ENCODE measurements at regions not wholly inside any gene's neighbourhood (a gene's known extent, or its start where the extent isn't known, plus 50 kb on each side); places are given as distances from the start of the nearest gene placed in this dataset.
"Not testable (repeated sequence)": the region's sequence is repeated elsewhere in the genome, so short reads cannot be mapped to it uniquely, and the experiment has no call there.

GRCh38 chr10:29363930-29364329, 75.1 kb downstream of the LYZL1 start:
- not testable (repeated sequence) for H3K4me3 ChIP-seq (ENCODE audit: low read length); H3K9ac ChIP-seq (ENCODE audit: low read length); H3K27me3 ChIP-seq (replicated peaks; ENCODE audit: control insufficient read depth, insufficient read depth, low read length); H3K9me3 ChIP-seq (ENCODE audit: control insufficient read depth, low read length); DNase-seq (ENCODE audit: low read depth); H3K4me1 ChIP-seq (ENCODE audit: control insufficient read depth, insufficient read depth, low read length); H3K36me3 ChIP-seq (ENCODE audit: control insufficient read depth, insufficient read depth, low read length, severe bottlenecking)

GRCh38 chr10:29366206-29366605, 77.3 kb downstream of the LYZL1 start:
- not testable (repeated sequence) for DNase-seq (ENCODE audit: low read depth); H3K9me3 ChIP-seq (ENCODE audit: control insufficient read depth, low read length); H3K27me3 ChIP-seq (replicated peaks; ENCODE audit: control insufficient read depth, insufficient read depth, low read length); H3K4me3 ChIP-seq (ENCODE audit: low read length); H3K9ac ChIP-seq (ENCODE audit: low read length); H3K36me3 ChIP-seq (ENCODE audit: control insufficient read depth, insufficient read depth, low read length, severe bottlenecking)
- H3K4me1 ChIP-seq (ENCODE audit: control insufficient read depth, insufficient read depth, low read length) = peaks cover 14% of the 10 kb centered on the region

DNA sequence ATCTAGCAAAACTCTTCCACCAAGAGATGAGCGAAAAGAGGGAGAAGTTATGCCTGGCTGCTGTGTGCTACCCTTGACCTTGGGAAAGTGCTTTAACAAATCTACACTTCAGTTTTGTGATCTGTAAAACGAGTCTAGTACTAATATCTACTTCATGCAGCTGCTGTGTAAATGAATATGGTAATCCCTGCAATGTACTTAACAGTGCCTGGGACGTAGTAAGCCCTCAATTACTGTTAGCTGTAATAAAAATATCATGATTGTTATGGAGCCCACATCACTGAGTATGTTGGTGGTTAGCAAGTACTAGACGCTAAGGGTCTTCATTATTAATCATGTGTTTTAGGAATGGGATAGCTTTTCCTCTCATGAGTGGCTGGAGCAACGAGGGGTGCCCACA, 80.5 kb downstream of the LYZL1 start:
- no peaks in the 10 kb centered on the region for H3K9me3 ChIP-seq (ENCODE audit: control insufficient read depth, low read length)
- no peak for DNase-seq (ENCODE audit: low read depth)
- H3K9ac ChIP-seq (ENCODE audit: low read length) = no peak overlapping the region
- H3K4me1 ChIP-seq (ENCODE audit: control insufficient read depth, insufficient read depth, low read length) = peaks cover 14% of the 10 kb centered on the region
- H3K36me3 ChIP-seq (ENCODE audit: control insufficient read depth, insufficient read depth, low read length, severe bottlenecking) = no peaks in the 10 kb centered on the region
- H3K27me3 ChIP-seq (replicated peaks; ENCODE audit: control insufficient read depth, insufficient read depth, low read length) = peaks cover 4% of the 10 kb centered on the region
- no peak overlapping the region for H3K4me3 ChIP-seq (ENCODE audit: low read length)

GRCh38 chr10:29370097-29371092, 81.5 kb downstream of the LYZL1 start:
- Histone ChIP-seq H3K36me3 (ENCODE audit: control insufficient read depth, insufficient read depth, low read length, severe bottlenecking) (no peaks in the 10 kb centered on the region), H3K4me1 (ENCODE audit: control insufficient read depth, insufficient read depth, low read length) (peaks cover 14% of the 10 kb centered on the region), H3K27me3 (replicated peaks; ENCODE audit: control insufficient read depth, insufficient read depth, low read length) (peaks cover 4% of the 10 kb centered on the region), H3K4me3 (ENCODE audit: low read length) (peak overlapping the region; percentile 46), H3K9me3 (ENCODE audit: control insufficient read depth, low read length) (no peaks in the 10 kb centered on the region), H3K9ac (ENCODE audit: low read length) (no peak overlapping the region)
- no peak for DNase-seq (ENCODE audit: low read depth)

GRCh38 chr10:29372920-29373319, 84.0 kb downstream of the LYZL1 start:
- no peak for DNase-seq (ENCODE audit: low read depth)
- peaks cover 4% of the 10 kb centered on the region for H3K27me3 ChIP-seq (replicated peaks; ENCODE audit: control insufficient read depth, insufficient read depth, low read length)
- no peak overlapping the region for H3K9ac ChIP-seq (ENCODE audit: low read length)
- no peaks in the 10 kb centered on the region for H3K36me3 ChIP-seq (ENCODE audit: control insufficient read depth, insufficient read depth, low read length, severe bottlenecking)
- H3K4me3 ChIP-seq (ENCODE audit: low read length) = no peak overlapping the region
- H3K9me3 ChIP-seq (ENCODE audit: control insufficient read depth, low read length) = no peaks in the 10 kb centered on the region
- H3K4me1 ChIP-seq (ENCODE audit: control insufficient read depth, insufficient read depth, low read length) = peaks cover 14% of the 10 kb centered on the region

DNA sequence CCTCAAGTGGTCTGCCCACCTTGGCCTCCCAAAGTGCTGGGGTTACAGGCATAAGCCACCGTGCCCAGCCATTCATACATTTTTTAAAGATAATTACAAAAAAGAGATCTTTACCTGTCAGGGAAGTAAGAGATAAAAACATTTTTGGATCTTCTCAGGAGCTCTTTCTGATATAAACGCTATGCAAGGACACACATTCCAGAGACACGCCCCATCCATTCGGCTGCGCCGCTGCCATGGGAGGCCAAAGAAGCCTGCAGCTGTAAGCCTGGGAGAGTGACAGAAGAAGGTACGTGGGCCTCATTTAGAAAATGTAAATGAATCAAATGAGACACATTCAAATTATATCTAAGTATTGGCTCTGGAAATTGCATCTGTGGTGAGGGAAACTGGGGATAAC, 85.3 kb downstream of the LYZL1 start:
- H3K9me3 ChIP-seq (ENCODE audit: control insufficient read depth, low read length) = no peaks in the 10 kb centered on the region
- H3K4me1 ChIP-seq (ENCODE audit: control insufficient read depth, insufficient read depth, low read length) = peaks cover 14% of the 10 kb centered on the region
- H3K4me3 ChIP-seq (ENCODE audit: low read length) = no peak overlapping the region
- H3K36me3 ChIP-seq (ENCODE audit: control insufficient read depth, insufficient read depth, low read length, severe bottlenecking) = no peaks in the 10 kb centered on the region
- DNase-seq (ENCODE audit: low read depth) = no peak
- H3K27me3 ChIP-seq (replicated peaks; ENCODE audit: control insufficient read depth, insufficient read depth, low read length) = peaks cover 4% of the 10 kb centered on the region
- H3K9ac ChIP-seq (ENCODE audit: low read length) = no peak overlapping the region

- no peak overlapping the region for H3K9ac ChIP-seq (ENCODE audit: low read length)
- no peak overlapping the region for H3K4me3 ChIP-seq (ENCODE audit: low read length)
- H3K36me3 ChIP-seq (ENCODE audit: control insufficient read depth, insufficient read depth, low read length, severe bottlenecking) = no peaks in the 10 kb centered on the region
- no peaks in the 10 kb centered on the region for H3K9me3 ChIP-seq (ENCODE audit: control insufficient read depth, low read length)
- DNase-seq (ENCODE audit: low read depth) = no peak
- H3K27me3 ChIP-seq (replicated peaks; ENCODE audit: control insufficient read depth, insufficient read depth, low read length) = no peaks in the 10 kb centered on the region
- peaks cover 1% of the 10 kb centered on the region for H3K4me1 ChIP-seq (ENCODE audit: control insufficient read depth, insufficient read depth, low read length)
These were observed 87.0 kb downstream of the LYZL1 start for GRCh38 chr10:29375888-29376287.

- H3K27me3 ChIP-seq (replicated peaks; ENCODE audit: control insufficient read depth, insufficient read depth, low read length) = peaks cover 3% of the 10 kb centered on the region
- H3K4me3 ChIP-seq (ENCODE audit: low read length) = no peak overlapping the region
- H3K36me3 ChIP-seq (ENCODE audit: control insufficient read depth, insufficient read depth, low read length, severe bottlenecking) = no peaks in the 10 kb centered on the region
- H3K9me3 ChIP-seq (ENCODE audit: control insufficient read depth, low read length) = no peaks in the 10 kb centered on the region
- DNase-seq (ENCODE audit: low read depth) = peak; percentile 74
- no peak overlapping the region for H3K9ac ChIP-seq (ENCODE audit: low read length)
- no peaks in the 10 kb centered on the region for H3K4me1 ChIP-seq (ENCODE audit: control insufficient read depth, insufficient read depth, low read length)
These were observed 88.6 kb downstream of the LYZL1 start for GRCh38 chr10:29377333-29377961.

GRCh38 chr10:29378106-29378505, 89.2 kb downstream of the LYZL1 start:
- DNase-seq (ENCODE audit: low read depth) = no peak
- no peaks in the 10 kb centered on the region for H3K36me3 ChIP-seq (ENCODE audit: control insufficient read depth, insufficient read depth, low read length, severe bottlenecking)
- no peak overlapping the region for H3K9ac ChIP-seq (ENCODE audit: low read length)
- no peak overlapping the region for H3K4me3 ChIP-seq (ENCODE audit: low read length)
- no peaks in the 10 kb centered on the region for H3K9me3 ChIP-seq (ENCODE audit: control insufficient read depth, low read length)
- H3K4me1 ChIP-seq (ENCODE audit: control insufficient read depth, insufficient read depth, low read length) = no peaks in the 10 kb centered on the region
- H3K27me3 ChIP-seq (replicated peaks; ENCODE audit: control insufficient read depth, insufficient read depth, low read length) = peaks cover 5% of the 10 kb centered on the region

DNA sequence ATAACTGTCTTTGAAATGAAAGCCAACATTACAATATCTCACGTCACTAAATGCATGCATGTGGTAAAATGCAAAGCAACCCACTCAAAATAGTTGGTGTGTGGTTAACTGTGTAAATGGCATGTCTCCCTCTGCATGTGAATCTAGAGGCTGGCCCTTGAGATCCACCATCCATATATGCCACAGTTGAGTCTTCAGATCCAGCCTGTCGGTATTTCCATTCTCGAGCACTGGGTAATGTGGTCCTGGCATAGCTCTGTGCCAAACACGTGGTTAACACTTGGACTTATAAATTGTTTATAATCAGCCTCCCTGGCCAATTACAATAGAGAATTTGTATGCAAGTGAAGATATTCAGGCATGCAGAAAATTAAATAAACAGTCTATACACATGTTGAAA, 90.3 kb downstream of the LYZL1 start:
- Histone ChIP-seq H3K36me3 (ENCODE audit: control insufficient read depth, insufficient read depth, low read length, severe bottlenecking) (no peaks in the 10 kb centered on the region), H3K9ac (ENCODE audit: low read length) (no peak overlapping the region), H3K4me1 (ENCODE audit: control insufficient read depth, insufficient read depth, low read length) (no peaks in the 10 kb centered on the region), H3K27me3 (replicated peaks; ENCODE audit: control insufficient read depth, insufficient read depth, low read length) (peaks cover 9% of the 10 kb centered on the region), H3K9me3 (ENCODE audit: control insufficient read depth, low read length) (no peaks in the 10 kb centered on the region), H3K4me3 (ENCODE audit: low read length) (no peak overlapping the region)
- DNase-seq (ENCODE audit: low read depth) = no peak

DNA sequence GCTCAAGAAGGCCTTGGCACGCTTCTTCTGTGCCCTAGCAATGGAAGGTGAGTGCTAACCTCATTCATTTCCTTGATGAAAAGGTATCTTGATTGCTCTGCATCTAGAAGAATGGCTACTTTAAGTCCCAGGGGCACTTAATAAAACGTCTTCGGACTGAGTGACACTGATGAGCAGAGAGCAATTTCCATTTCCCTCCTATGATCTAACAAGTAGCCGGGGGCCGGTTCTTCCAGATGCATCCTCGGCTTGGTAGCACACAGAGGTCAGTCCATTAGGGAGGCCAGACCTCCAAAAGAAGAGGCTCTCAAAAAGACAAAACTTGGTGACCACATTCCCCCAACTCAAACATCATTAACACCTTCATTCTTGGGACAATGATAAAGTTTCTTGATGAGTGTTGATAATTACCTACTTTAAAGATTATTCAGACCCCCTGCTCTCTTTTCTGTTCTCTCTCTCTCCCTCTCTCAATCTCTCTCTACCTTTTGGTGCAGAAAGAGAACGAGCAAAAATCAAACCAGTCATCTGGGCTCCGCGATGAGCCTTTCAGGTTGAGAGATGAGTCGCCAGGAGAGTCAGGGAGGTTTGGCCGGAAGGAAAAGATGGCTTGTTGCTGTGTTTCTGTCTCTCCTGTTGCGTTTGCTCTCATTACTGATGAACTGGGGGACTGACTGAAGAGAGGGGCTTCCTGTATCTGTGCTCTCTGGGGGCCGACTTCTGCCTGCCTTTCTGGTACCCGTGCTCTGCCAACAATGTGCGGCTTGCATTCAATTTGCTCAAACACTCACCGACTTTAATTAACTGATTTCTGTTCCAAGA, 91.1 kb downstream of the LYZL1 start:
- not testable (repeated sequence) for H3K4me3 ChIP-seq (ENCODE audit: low read length); H3K36me3 ChIP-seq (ENCODE audit: control insufficient read depth, insufficient read depth, low read length, severe bottlenecking); H3K9me3 ChIP-seq (ENCODE audit: control insufficient read depth, low read length); DNase-seq (ENCODE audit: low read depth); H3K4me1 ChIP-seq (ENCODE audit: control insufficient read depth, insufficient read depth, low read length); H3K27me3 ChIP-seq (replicated peaks; ENCODE audit: control insufficient read depth, insufficient read depth, low read length); H3K9ac ChIP-seq (ENCODE audit: low read length)

All from adipocyte (in vitro differentiated cells).